HG02973 (cell line): ENCODE measurements at regions not wholly inside any gene's neighbourhood (a gene's known extent, or its start where the extent isn't known, plus 50 kb on each side); places are given as distances from the start of the nearest gene placed in this dataset.
"Not testable (repeated sequence)": the region's sequence is repeated elsewhere in the genome, so short reads cannot be mapped to it uniquely, and the experiment has no call there.

Experiments
- ATAC-seq: cut with Tn5 transposase; IDR thresholded peaks from one replicate; pipeline ENCODE4 v1.9.1; 2021; ENCODE audit warnings: moderate library complexity; ENCODE audit not compliant: unreplicated experiment

DNA sequence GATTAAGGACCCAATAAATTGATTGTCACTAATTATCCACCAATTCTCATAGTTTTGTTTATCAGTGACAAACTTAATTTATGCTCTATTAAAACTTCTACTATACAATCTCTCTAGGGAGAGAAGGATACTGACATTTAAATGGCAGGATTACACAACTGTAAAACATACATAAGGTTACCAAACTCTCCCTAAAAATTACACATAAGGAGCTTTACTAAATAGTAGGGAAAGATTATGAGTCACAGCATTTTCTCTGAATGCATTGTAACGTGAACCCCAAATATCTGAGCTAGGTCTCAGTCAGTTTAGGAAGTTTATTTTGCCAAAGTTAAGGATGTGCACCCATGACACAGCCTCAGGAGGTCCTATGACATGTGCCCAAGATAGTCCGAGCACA lies 2140.6 kb downstream of the NCAM2 start:
- no peak for ATAC-seq

DNA sequence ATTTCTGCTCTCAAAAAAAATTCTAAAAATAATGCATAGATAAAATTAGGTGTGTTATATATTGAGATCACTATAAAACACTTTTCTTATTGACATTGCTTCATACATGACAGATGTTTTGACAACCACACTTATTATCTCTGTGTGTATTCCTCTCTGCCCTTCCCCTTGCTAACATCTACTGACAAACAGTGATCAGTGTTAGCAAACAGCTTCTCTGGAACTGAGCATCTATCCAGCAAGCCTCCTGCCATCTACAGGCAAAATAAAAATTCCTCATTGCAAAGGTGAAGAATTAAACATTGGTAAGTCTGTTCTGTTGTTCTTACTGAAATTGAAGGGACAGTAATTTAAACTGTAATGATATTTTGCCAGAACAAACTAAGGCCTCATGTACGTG lies 2153.9 kb downstream of the NCAM2 start:
- ATAC-seq, result no peak

DNA sequence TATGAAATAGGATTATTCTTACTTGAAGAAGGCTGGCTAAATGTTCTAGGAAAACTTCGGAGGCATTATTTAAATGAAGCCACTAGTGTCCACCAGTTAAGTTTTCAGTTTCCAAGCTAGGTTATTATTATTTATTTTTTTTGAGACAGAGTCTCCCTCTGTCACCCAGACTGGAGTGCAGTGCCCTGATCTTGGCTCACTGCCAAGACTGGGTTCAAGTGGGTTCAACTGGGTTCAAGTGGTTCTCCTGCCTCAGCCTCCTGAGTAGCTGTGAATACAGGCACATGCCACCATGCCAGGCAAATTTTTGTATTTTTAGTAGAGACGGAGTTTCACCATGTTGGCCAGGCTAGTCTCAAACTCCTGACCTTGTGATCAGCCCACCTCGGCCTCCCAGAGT lies 2155.6 kb downstream of the NCAM2 start:
- not testable (repeated sequence) for ATAC-seq

DNA sequence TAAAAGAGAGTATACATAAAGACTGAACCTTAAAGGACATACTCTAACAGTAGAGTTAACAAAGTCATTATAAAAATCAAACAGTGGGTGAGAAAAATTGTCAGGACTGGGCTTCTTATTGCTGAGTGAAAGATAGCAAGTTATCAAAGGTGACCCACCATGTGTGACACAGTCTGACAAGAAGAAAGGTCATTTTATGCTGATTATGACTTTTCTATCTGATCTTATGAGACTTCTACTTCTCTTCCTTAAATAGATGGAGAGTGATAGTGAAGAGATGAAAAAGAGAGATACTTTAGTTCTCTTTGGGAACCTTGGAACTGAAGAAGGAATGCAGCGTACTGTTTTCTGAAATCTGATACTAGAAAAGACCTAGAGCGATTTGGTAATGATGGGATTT lies 2157.1 kb downstream of the NCAM2 start:
- no peak for ATAC-seq

DNA sequence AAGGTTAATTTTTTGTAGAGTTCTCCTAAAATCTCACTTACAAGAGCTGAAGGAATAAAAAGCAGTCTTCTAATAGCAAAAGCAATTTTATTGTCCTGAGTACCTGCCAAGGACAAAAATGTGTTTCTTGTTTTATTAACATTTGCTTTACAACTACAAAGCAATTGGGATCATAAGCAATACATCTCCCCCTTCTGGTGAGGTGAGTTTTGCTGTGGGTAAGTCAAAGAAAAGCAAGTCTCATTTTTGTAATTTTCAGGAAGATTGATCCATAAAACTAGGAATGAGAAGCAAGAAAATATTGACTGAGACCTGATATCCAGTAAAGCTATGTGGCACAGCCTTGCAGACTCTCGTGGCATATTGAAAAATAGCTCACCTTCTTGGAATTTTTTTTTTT lies 2162.7 kb downstream of the NCAM2 start:
- no peak for ATAC-seq

DNA sequence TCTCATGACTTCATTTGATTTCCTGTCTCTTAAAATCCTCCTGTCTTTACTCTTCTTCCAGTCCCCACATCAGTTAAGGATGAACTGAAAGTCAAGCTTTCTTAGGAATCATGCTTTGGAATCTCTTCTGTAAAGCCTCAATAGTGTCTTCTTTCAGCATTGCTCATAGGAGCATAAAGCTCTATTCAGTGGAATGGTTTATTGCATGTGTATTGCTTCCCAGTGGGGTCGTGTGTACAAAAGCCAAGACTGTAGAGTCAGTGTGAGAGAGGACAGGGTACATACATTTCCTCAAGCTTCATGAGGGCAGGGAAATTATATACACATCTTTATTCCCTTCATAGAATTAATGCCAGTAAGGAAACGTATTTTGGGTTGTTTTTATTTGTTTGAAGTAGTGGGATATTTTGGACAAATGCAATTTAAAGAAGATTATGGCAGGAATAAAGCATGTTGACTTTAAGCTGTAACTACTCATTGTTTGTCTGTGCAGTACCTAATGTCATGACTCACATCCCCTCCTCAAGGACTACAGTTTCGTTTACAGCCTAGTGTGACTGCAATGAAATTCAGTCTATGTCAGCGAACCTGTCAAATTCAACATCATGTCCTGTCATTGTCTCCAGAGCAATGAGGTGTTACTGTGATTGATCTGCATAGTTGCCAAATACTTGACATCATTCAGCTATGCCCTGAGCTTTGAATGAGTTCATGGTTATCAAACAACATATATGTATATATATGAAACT lies 2164.2 kb downstream of the NCAM2 start:
- no peak for ATAC-seq
